HG02970 (cell line): ENCODE measurements at regions not wholly inside any gene's neighbourhood (a gene's known extent, or its start where the extent isn't known, plus 50 kb on each side); places are given as distances from the start of the nearest gene placed in this dataset.

Experiments used
- ATAC-seq: cut with Tn5 transposase; IDR thresholded peaks from one replicate; pipeline ENCODE4 v1.9.1; 2021; ENCODE audit warnings: mild to moderate bottlenecking, moderate library complexity, moderate number of reproducible peaks; ENCODE audit not compliant: unreplicated experiment, low FRiP score

DNA sequence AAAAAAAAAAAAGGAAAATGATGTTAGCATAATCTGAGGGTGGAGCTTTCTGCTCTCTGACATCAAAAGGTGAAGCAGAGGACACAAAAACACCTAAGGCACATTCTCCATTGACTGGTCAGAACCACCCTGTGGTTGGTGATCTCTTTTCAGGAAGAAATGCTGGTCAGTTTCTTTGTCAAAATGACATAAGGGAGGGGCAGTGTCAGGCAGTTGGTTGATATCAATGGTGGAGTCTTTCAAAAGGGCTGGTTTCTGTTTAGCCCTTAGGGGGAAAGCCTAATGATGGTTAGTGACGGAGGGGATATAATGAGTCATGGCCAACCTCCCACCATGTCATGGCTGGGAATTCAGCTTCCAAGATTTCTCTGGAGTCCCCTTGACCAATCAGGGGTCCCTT lies 185.9 kb upstream of the GBE1 start:
- no peak for ATAC-seq

GRCh38 chr3:81938681-81939080 lies 177.2 kb upstream of the GBE1 start:
- no peak for ATAC-seq

- ATAC-seq, result no peak
These were observed 175.4 kb upstream of the GBE1 start for GRCh38 chr3:81936817-81937216.

DNA sequence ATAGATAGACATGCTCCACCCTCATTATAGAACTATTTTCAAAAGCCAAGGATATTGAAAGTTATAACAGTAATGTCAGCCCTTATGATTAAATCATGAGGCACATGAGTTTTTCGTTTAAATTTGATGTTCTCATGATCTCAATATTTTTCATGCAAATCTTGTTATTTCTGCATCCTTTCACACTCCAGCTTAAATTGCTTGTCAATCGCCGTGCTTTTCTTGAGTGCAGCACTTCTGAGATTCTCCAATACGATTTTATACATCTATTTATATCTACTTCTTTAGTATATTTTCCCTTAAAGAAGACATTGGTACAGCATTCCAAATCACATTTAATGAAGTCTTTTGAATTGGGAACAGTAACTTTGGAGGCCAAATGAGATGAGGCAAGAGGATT lies 171.2 kb upstream of the GBE1 start:
- ATAC-seq, result no peak

GRCh38 chr3:81931265-81932251 lies 170.1 kb upstream of the GBE1 start:
- no peak for ATAC-seq

GRCh38 chr3:81929697-81930096 lies 168.3 kb upstream of the GBE1 start:
- ATAC-seq, result no peak

GRCh38 chr3:81927811-81928210 lies 166.4 kb upstream of the GBE1 start:
- no peak for ATAC-seq

DNA sequence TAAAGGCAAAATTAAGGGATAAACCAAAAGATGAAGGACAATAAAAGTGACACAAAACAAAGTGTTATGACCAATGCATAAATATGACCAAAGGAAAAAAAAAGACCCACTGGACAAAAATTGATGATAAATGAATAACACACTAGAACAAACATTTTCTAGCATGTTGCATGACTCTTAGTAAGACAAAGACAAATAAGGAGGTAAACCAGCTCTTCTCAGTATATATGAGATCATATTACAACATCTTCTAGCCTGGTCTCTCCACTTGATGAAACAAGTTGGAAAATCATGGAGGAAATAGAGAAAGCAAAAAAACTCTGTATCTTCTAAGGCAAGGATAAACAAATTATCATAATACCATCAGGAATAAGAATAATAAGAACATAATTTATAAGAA lies 163.9 kb upstream of the GBE1 start:
- no peak for ATAC-seq

DNA sequence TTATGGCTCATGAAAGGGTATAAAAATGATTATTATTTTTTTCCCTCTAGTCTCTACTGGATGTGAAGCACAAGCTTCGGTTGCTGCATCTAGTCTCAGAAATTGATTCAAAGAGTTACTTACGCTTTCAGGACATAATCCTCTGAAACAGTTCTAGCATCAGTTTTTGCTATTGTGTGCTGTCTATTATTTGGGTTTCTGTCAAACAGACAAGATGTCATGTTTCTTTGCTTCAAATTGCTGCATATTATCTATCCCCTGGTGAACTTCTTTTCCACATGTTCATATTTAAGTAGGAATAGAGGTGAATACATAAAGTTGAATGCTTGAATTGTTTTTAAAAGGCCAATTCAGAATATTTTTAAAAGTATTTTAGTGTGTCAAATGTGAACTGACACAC lies 161.6 kb upstream of the GBE1 start:
- ATAC-seq, result no peak

GRCh38 chr3:81922404-81922803 lies 161.0 kb upstream of the GBE1 start:
- ATAC-seq, result no peak

GRCh38 chr3:81920816-81921215 lies 159.4 kb upstream of the GBE1 start:
- ATAC-seq, result no peak

DNA sequence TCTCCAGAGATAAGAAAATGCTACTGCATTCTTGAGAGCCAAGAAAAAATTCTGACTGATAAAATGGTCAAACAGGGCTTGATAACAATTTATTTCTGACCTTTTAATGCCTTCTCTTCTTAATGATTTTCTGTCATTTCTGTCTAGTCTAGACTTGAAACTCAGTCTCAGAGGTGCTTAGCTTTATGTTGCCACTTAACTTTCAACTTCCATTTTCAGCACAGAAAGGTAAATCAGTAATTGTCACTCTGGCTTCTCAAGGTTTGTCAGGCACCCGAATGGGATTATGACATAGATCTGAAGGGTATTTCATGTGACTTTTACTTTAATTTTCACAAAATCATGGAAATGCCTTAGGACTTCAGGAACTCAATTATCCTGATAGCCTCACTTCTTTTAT lies 155.4 kb upstream of the GBE1 start:
- no peak for ATAC-seq

GRCh38 chr3:81913886-81914663 lies 152.6 kb upstream of the GBE1 start:
- ATAC-seq, result no peak

- ATAC-seq, result no peak
These were observed 149.8 kb upstream of the GBE1 start for GRCh38 chr3:81911221-81911620.

DNA sequence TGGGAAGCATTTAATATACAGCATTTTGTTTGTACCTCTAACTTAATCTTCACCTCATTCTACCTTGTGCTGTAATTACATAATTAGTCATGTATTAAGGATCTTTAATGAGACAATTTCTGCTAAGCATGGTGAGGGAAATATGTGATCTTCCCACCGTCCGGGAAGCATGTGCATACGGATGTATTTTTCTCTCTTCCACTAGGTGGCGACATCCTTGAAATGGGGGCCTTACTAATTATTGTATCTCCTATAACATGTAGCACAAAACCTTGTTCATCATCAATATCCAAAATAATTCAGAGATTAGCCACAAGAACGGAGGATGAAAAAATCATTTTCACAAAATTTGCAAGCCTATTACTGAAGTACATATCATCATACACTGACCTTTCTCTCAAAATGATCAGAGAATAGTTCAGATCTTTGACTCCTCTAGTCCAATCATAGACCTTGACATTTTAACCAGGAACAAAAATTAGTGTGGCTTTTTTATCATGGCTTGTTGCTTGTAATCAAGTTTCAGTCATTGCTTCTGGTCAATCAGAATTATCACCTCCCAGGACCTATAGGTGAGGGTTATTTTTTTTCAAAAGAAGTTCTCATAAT lies 148.9 kb upstream of the GBE1 start:
- ATAC-seq, result peak; percentile 69

DNA sequence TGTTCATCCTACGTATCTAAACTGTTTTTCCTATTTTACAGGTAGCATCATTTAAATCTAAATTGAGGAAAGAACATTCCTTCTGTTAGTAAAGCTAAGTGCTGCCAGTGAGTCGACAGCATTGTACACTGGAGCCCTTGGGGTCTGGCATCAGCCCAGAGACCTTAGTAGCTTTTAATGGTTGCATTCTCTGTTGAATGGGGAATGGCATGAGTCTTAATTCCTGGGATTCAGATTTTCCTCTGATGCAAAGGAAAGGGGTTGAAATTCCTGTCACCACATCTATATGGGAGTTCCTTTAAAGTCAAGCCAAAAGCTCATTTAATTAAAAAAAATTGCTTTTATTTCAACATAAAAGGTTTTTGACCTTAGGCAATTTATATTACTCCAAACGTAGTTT lies 148.4 kb upstream of the GBE1 start:
- ATAC-seq, result no peak

DNA sequence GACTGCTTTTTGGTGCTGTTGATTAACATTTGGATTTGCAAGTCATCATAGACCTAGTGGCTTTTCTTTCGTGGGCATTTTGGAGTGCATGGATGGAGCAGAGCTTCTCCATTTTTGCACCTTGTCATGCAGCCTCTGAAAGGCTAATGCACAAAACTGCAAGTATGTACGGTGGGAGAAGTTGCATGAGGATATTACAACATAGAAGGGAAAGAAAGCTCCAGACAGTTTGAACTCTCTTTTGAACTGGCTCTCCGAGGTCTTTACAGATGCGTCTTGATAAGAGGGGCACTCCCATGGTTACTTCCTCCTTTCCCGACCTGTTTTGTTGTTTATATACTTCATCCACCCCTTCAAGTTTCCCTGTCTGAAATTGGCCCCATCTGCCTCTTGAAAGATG lies 147.1 kb upstream of the GBE1 start:
- ATAC-seq, result no peak

- ATAC-seq, result no peak
These were observed 136.9 kb upstream of the GBE1 start for GRCh38 chr3:81898336-81898735.

DNA sequence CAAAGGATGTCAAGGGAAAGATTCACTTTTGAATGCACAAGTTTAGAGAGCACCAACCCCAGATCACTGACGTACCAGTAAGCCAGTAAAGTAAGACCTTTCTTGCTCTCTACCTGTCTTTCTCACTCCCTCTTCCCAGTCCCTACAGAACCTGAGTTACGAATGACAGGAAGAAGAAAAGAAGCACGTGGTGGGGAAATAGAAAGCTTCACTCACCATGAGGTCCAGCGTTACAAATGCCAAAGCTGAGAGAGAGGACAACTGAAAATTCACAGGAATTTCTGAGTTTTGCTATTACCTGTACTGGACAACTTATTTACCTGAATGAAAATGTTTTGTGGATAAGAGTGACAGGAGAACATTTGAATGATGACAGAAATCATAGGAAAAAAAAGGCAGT lies 133.2 kb upstream of the GBE1 start:
- ATAC-seq, result no peak

DNA sequence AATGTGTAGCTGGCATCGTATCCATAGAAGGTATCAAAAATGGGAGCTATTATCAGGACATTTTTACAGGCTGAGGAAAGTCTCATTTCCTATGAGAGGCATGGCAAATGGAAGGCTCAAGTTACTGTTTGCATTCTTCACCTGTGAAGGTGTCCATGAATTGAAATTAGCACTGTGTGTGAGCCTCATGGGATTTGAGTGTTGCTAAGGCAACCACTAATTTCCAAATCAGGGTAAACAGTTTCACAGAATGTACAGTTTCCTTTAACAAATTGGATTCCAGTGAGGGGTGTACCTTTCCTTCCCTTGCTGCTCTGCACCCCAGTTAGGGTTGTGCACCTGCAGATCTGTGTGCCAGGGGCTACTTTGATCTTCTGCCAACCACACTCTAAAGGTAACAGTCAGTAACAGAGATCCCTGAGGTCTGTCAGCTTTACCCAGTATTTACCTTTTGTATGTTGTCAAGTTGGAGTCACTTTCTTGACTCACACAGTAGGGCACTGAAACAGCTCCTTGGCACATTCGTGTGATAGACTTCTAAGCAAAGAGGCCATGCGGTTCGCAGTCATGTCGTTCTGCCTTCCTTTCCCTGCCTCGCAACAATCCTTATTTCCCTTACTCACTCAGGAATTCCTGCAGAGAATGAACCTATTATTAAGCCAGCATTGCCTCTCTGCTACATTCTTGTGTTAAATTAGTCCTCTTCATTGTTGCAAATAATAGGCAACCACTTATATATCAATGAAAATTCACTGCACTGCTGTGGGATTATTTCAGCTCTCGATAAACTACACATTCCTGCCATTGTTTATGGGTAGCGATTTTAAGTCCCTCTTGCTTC lies 129.8 kb upstream of the GBE1 start:
- no peak for ATAC-seq
